GM04504 (cell line): ENCODE measurements at regions not wholly inside any gene's neighbourhood (a gene's known extent, or its start where the extent isn't known, plus 50 kb on each side); places are given as distances from the start of the nearest gene placed in this dataset.

ENCODE experiments used
- DNase-seq: peaks from one replicate; pipeline ENCODE4 v3.0.0-alpha.2; 2012; ENCODE audit warnings: low read depth

- no peak for DNase-seq
These were observed 411.7 kb downstream of the NPIPA7 start for GRCh38 chr16:16790597-16790996.

DNA sequence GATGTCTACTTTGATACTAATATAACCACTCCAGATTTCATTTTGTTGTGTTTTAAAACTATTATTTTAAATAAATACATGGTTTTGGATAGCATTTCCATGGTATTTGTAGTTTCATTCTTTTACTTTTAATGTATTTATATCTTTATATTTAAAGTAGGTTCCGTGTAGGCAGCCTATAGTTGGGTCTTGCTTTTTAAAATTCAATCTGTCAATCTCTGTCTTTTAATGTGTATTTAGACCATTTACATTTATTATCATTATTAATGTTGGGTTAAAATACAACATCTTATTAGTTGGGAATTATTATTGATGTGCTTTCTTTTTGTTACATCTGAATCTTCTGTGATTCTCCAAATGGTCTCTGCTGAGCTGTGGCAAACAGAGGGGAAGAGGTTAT, 412.1 kb downstream of the NPIPA7 start:
- DNase-seq: no peak

DNA sequence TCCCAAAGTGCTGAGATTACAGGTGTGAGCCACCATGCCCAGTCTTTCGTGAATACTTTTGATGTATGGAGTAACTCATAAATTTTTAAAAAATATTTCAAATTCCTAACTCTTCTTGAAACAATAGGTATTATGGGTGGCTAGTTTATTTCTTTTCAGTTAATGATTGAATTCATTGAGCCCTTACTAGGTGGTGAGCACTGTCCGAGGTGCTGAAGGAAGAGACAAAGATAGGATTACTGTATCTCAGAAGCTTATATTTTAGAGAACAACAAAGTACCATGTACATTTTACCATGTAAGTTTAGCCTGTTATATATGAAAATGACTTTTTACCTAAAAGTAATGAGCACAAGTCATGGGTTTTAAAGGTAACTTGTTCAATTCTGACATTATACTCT, 418.3 kb downstream of the NPIPA7 start:
- DNase-seq: no peak

DNA sequence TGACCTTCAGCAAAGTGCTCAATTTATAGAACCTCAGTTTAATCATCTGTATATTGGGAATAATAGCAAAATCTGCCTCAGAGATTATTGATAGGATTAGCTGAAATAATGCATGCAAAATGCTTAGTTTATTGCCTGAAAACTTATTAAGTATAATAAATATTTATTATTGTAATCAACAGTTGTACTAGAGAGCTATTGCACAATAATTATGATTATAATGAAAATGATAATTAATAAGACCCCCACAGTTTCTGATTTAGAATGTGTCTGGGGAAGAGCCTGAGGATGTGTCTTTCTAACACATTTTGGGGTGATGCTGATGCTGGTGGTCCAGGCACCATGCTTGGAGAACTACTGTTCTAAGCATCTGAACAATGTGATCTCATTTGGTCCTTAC, 419.6 kb downstream of the NPIPA7 start:
- no peak for DNase-seq

DNA sequence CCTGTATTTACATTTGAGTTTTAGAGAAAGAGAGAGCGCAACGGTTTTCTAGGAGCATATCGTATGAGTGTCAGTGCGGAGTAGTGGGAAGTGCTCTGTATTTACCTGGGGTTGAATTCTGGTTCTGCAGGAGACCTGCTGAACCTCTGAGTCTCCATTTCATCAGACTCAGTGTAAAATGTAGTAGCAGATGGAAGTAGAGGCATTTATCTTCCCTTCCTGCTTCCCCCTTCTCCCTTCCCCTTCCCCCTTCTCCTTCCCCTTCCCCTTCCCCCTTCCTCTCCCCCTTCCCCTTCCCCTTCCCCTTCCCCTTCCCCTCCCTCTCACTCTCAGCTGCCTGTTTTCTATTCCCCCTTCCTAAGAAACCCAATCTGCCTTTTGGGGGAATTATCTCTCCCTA, 426.9 kb downstream of the NPIPA7 start:
- no peak for DNase-seq

- DNase-seq: no peak
These were observed 436.7 kb downstream of the NPIPA7 start for GRCh38 chr16:16815641-16816040.

DNA sequence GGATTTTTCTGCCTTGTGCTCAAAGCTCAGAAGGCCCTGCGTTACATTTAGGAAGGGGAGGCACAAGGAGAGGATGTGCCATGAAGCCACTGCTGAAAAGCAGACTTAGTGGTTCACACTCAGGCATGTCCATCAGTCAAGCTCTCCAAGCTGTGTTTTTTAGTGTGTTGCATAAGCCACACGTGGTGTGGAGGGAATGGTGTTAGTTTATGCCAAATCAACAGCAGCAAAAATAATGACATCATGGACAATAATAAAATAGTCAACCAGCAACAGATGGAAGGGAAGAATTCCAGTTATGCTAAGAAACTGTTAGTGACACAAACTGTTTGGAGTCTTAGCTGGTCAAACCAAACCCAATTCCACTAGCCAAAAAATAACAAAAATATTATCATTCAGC, 438.3 kb downstream of the NPIPA7 start:
- no peak for DNase-seq

- DNase-seq: no peak
These were observed 442.3 kb downstream of the NPIPA7 start for GRCh38 chr16:16821261-16821660.

- DNase-seq: no peak
These were observed 450.0 kb downstream of the NPIPA7 start for GRCh38 chr16:16828913-16829398.

GRCh38 chr16:16830401-16830800, 451.5 kb downstream of the NPIPA7 start:
- no peak for DNase-seq

DNA sequence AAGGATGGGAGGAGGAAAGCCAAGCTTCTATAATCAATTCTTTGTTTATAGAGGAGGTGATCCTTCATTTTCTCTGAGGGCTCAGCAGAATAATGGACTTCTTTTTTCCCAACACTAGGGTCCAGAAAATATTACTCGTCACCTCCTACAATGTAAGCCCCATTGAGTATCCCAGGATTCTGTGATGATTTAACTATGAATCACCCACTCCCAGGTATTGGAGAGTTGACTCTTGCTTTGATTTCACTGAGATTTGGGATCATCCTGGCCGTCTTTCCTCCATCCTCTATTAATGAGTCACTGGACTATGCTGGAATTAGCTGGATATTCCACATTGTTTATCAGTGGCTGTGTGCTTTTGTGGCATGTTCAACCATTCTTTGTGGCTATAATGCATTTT, 452.0 kb downstream of the NPIPA7 start:
- DNase-seq: no peak

DNA sequence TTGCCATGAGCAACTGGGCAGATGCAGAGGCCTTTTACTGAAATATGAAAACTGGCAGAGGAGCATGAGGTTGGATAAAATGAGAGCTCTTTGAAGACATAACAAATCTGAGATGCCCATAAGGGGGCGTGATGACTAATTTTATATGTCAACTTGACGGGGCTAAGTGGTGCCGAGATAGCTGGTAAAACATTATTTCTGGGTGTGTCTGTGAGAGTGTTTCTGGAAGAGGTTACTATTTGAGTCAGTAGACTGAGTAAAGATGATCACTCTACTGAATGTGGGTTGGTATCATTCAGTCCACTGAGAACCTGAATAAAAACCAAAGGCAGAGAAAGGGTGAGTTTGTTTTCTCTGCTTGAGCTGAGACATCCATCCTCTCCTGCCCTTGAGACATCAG, 454.2 kb downstream of the NPIPA7 start:
- no peak for DNase-seq

- no peak for DNase-seq
These were observed 471.3 kb downstream of the NPIPA7 start for GRCh38 chr16:16850274-16850673.

- DNase-seq: no peak
These were observed 478.1 kb downstream of the NPIPA7 start for GRCh38 chr16:16857012-16857411.

GRCh38 chr16:16857603-16858283, 478.8 kb downstream of the NPIPA7 start:
- no peak for DNase-seq

GRCh38 chr16:16861546-16861945, 482.6 kb downstream of the NPIPA7 start:
- peak; percentile 10 for DNase-seq

DNA sequence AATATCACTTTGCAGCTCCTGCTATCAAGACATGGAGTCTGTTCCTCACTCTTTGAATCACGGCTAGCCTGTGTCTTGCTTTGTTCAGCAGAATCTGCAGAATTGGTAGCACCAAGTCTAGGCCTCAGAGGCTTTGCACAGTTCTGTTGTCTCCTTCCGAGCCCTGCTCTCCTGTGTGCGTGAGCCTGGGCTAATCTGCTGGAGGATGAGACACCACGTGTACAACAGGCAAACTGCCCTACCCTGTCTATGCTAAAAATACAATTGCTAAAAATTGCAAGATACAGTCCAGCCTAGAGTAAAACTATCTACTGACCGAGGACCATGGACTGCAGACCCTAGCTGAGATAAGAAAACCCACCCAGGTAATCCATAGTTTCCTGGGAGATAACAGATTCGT, 484.7 kb downstream of the NPIPA7 start:
- no peak for DNase-seq

DNA sequence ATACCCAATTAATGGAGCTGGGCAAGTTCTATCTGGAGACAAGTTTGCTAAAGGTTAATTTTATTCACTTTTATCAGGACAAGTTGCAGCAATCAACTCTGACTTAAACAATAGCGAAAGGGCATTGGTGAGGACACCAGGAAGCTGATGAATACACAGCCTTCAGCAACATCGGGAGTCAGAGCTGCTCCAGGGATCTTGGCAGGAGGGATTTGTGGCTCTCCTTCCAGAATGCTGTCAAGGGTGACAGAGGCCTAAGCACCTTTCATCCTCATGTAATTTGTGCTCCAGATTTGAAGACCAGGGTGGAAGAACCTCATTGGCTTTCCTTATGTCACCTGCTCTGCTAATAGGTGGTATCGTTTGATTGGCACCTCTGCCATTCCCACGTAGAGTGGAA, 485.6 kb downstream of the NPIPA7 start:
- DNase-seq: no peak

- DNase-seq: no peak
These were observed 486.4 kb downstream of the NPIPA7 start for GRCh38 chr16:16865374-16865773.

GRCh38 chr16:16867973-16868372, 489.0 kb downstream of the NPIPA7 start:
- no peak for DNase-seq

- DNase-seq: no peak
These were observed 489.8 kb downstream of the NPIPA7 start for GRCh38 chr16:16868727-16869126.

- DNase-seq: no peak
These were observed 490.8 kb downstream of the NPIPA7 start for GRCh38 chr16:16869746-16870145.

DNA sequence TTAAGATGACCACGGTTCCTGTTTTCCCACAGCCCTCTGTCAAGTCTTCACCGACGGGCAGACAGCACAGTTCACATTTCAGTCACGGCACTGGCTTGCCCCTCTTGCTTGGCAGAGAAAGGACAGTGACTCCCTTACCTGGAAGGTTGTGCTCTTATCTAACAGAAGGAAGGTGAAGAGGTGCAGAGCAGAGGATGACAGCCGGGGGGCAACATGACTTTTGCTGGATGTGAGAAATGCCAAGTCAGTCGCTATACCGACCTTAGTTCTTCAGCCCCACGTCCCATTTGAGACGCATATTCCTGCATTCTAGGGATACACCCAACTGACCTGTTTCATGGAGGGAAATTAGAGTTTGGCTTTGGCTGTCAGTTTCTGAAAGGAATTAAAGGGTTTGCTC, 492.3 kb downstream of the NPIPA7 start:
- no peak for DNase-seq

DNA sequence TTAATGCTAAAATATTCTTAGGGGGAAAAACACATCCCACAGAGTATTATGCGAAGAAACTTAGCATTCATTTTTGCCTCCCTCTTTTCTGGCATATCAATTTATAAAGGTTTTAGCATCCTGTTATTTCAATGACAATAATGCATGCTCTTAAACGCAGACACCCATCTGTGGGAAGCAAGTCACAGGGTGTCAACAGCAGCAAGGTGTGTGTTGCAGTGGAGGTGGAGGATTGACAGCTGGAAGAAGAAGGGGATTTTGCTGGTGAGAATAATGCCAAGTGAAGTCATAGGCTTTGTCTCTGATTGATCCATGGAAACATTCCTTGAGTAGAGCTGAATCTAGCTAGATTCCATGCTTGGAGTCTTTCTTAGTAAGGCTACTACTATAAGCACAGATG, 498.1 kb downstream of the NPIPA7 start:
- no peak for DNase-seq
